NB4 (cell line): ENCODE measurements at regions not wholly inside any gene's neighbourhood (a gene's known extent, or its start where the extent isn't known, plus 50 kb on each side); places are given as distances from the start of the nearest gene placed in this dataset.

Experiments
- CTCF ChIP-seq: IDR thresholded peaks from one replicate; pipeline ENCODE4 v1.5.1; 2012; ENCODE audit warnings: low read depth, low read length
- MAX ChIP-seq: IDR thresholded peaks from 2 replicates; pipeline ENCODE4 v1.6.1; 2011; ENCODE audit warnings: low read depth, low read length
- POLR2A ChIP-seq: IDR thresholded peaks from 2 replicates; pipeline ENCODE4 v1.6.1; 2011; ENCODE audit warnings: mild to moderate bottlenecking; ENCODE audit not compliant: insufficient read length; ENCODE audit errors: extremely low read depth

GRCh38 chr6:144411531-144412165 lies 126.5 kb downstream of the UTRN start:
- TF ChIP-seq CTCF (no peak), MAX (no peak), POLR2A (no peak)
